AG04450 (cell line): ENCODE measurements at regions not wholly inside any gene's neighbourhood (a gene's known extent, or its start where the extent isn't known, plus 50 kb on each side); places are given as distances from the start of the nearest gene placed in this dataset.

Source experiments
- CTCF ChIA-PET: fragments of 300-600, 350-600 bp; formaldehyde crosslinking; extraction: SDS; loops from one replicate; lab custom pipeline; 2022; ENCODE audit warnings: antibody characterized with exemption, inconsistent platforms; lab: Charles Lee
- POLR2A ChIA-PET: fragments of 350-600 bp; formaldehyde crosslinking; extraction: SDS; loops from one replicate; lab custom pipeline; 2021; ENCODE audit warnings: antibody characterized with exemption, inconsistent platforms; lab: Yijun Ruan, JAX
- DNase-seq: peaks from one replicate; pipeline ENCODE4 v3.0.0-alpha.2; 2011; ENCODE audit warnings: low read depth, low spot score
- H3K27ac ChIP-seq: one replicate; pipeline ENCODE4 v1.5.1; 2012; ENCODE audit warnings: low read depth, low read length, control low read depth
- H3K27me3 ChIP-seq: one replicate; pipeline ENCODE4 v1.6.0; 2012; ENCODE audit warnings: low read length; ENCODE audit not compliant: control insufficient read depth, insufficient read depth
- H3K4me3 ChIP-seq: 2 replicates; pipeline ENCODE4 v1.5.1; 2011; ENCODE audit warnings: mild to moderate bottlenecking, low read depth, low read length, control low read depth
- H3K9me3 ChIP-seq: 2 replicates; pipeline ENCODE4 v1.5.1; 2012; ENCODE audit warnings: low read length; ENCODE audit not compliant: control insufficient read depth, insufficient read depth
- CTCF ChIP-seq: IDR thresholded peaks from 2 replicates; pipeline ENCODE4 v1.5.1; 2011; ENCODE audit warnings: low read depth, low read length, control low read depth, inconsistent platforms

DNA sequence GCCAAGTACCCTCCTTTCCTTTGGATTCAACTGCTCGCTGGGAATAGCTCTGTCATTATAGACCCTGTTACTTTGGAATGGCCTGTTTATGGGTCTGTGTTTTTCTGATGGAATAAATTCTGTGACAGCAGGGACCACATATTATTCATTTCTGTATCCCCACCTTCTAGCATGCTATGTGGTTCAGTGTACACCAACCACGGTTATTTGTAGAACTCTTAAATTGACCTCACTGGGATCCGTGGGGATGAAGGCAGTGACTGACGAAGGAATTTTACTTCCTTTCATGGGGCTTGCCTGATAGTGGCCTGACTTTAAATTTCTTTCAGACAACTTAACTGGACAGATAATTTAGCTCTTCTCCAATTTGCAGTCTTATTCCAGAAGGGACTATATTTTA is 343.2 kb downstream of the SPRY1 start:
- no peak overlapping the region for H3K27ac ChIP-seq

DNA sequence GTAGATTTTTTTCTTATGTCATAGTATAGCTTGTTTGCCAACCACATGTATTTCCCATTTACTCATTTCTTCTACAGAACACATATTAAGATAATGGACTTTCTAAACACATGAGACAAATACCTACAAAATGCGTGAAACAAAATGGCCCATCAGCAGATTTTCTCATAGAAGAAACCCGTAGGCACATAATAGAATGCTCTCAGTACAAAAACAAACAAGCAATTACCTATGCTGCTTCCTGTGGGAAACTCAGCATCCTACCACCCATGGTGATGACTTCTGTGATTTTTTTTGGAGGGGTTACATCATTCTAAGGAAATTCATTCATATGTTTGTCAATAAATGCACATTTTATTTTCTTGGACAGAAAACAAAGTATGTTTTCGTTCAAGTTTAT is 343.6 kb downstream of the SPRY1 start:
- H3K4me3 ChIP-seq = no peak overlapping the region
- no peak overlapping the region for H3K27ac ChIP-seq
- POLR2A ChIA-PET = no interaction called here
- no peak for TF ChIP-seq CTCF
- DNase-seq = no peak
- no peaks in the 10 kb centered on the region for H3K9me3 ChIP-seq
- CTCF ChIA-PET = no interaction called here
- H3K27me3 ChIP-seq = no peaks in the 10 kb centered on the region

More for the DNA sequence above, 343.2 kb downstream of the SPRY1 start:
- DNase-seq = no peak
- CTCF ChIA-PET = no interaction called here
- Histone ChIP-seq H3K4me3 (no peak overlapping the region), H3K27me3 (no peaks in the 10 kb centered on the region), H3K9me3 (no peaks in the 10 kb centered on the region)
- POLR2A ChIA-PET = no interaction called here
- no peak for TF ChIP-seq CTCF

DNA sequence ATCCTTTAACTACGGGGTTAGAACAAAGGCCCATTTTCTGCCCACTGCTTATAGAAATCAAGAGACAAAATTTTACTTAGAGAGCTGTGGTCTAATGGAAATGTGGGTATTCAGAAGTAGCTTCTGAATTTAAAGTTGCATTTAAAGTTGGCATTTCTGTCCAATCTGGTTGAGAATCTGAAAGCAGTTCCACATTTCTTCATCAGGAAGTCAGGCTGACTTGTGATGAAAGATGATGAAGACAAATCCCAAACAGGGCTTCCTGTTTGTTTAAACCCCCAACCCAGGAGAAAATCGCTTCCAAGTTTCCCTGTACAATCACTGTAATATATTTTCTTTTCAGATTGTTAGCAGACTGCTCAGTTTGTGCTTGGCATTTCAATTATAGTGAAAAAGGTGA is 345.3 kb downstream of the SPRY1 start:
- no peak overlapping the region for H3K4me3 ChIP-seq
- TF ChIP-seq CTCF = no peak
- H3K27ac ChIP-seq = no peak overlapping the region
- H3K9me3 ChIP-seq = no peaks in the 10 kb centered on the region
- ChIA-PET POLR2A (no interaction called here), CTCF (no interaction called here)
- DNase-seq = no peak
- H3K27me3 ChIP-seq = no peaks in the 10 kb centered on the region

- Histone ChIP-seq H3K9me3 (no peaks in the 10 kb centered on the region), H3K4me3 (no peak overlapping the region), H3K27me3 (no peaks in the 10 kb centered on the region), H3K27ac (no peak overlapping the region)
- no peak for DNase-seq
- CTCF ChIA-PET = no interaction called here
- TF ChIP-seq CTCF = no peak
- POLR2A ChIA-PET = no interaction called here
Measured at GRCh38 chr4:123743848-123744247, 347.3 kb downstream of the SPRY1 start.

GRCh38 chr4:123744664-123745290 is 348.2 kb downstream of the SPRY1 start:
- Histone ChIP-seq H3K9me3 (no peaks in the 10 kb centered on the region), H3K27ac (no peak overlapping the region), H3K4me3 (no peak overlapping the region), H3K27me3 (no peaks in the 10 kb centered on the region)
- no peak for TF ChIP-seq CTCF
- DNase-seq = no peak
- CTCF ChIA-PET = interaction anchor here (0.6 kb wide), 1 partner anchor 11 kb away, joined by 5 read pairs; no protein-coding TSS in a partner anchor
- POLR2A ChIA-PET = no interaction called here
